ENCODE measurements at regions not wholly inside any gene's neighbourhood (a gene's known extent, or its start where the extent isn't known, plus 50 kb on each side); places are given as distances from the start of the nearest gene placed in this dataset.

DNA sequence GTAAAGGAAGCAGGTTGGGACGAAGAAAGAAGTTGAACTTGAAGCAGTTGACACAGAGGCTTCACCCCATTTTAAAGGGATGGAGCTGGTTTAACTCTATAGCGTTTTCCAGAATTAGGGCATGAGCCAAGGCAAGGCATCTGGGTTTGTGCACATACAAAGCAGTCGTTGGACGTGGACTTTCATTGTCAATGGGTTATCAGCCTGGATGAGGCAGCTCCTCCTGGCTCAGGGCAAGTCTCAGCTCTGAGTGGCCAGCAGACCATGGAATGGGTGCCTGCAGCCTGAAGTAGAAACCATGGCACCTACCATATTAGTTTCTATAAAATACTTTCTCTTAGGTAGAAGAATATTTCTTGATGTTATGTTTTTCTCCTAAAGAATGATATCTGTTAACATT, 163.8 kb upstream of the KCNK2 start:
- Mint-ChIP-seq H3K4me3 (no peak overlapping the region), H3K4me1 (ENCODE audit: low read depth) (peaks cover 48% of the 10 kb centered on the region), H3K9me3 (no peaks in the 10 kb centered on the region), H3K36me3 (ENCODE audit: low read depth) (no peaks in the 10 kb centered on the region), H3K27ac (no peak overlapping the region), H3K27me3 (ENCODE audit: insufficient read depth) (peaks cover 1% of the 10 kb centered on the region; the same call in 1 of the 2 replicates)
- DNase-seq, result no peak
- TF ChIP-seq, protein P1, sequence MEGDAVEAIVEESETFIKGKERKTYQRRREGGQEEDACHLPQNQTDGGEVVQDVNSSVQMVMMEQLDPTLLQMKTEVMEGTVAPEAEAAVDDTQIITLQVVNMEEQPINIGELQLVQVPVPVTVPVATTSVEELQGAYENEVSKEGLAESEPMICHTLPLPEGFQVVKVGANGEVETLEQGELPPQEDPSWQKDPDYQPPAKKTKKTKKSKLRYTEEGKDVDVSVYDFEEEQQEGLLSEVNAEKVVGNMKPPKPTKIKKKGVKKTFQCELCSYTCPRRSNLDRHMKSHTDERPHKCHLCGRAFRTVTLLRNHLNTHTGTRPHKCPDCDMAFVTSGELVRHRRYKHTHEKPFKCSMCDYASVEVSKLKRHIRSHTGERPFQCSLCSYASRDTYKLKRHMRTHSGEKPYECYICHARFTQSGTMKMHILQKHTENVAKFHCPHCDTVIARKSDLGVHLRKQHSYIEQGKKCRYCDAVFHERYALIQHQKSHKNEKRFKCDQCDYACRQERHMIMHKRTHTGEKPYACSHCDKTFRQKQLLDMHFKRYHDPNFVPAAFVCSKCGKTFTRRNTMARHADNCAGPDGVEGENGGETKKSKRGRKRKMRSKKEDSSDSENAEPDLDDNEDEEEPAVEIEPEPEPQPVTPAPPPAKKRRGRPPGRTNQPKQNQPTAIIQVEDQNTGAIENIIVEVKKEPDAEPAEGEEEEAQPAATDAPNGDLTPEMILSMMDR (IDR thresholded peaks at IDR 0.05), result no peak

DNA sequence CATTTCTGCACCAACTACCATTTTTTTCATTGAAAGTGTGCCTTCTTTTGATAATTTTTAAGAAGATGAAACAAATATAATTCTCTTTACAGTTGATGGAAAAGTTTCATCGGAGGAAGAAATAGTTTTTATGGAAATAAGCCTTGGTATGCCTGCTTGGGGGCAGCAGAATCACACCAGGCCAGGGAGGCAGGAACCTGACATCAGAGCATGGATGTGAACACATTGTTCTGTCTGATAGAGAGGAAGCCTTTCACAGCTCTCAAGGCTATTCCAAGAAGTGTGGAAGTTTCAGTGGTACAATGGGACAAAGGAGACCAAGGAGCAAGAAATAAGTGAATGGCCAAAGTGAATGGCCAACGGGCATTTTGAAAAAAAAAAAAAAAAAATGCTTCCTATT, 162.2 kb upstream of the KCNK2 start:
- H3K4me1 Mint-ChIP-seq (ENCODE audit: low read depth), result peaks cover 59% of the 10 kb centered on the region
- no peak overlapping the region for H3K27ac Mint-ChIP-seq
- TF ChIP-seq, protein P1 (IDR thresholded peaks at IDR 0.05), result no peak
- H3K36me3 Mint-ChIP-seq (ENCODE audit: low read depth), result no peaks in the 10 kb centered on the region
- no peak for DNase-seq
- H3K27me3 Mint-ChIP-seq (ENCODE audit: insufficient read depth), result peaks cover 1% of the 10 kb centered on the region; the same call in 1 of the 2 replicates
- H3K9me3 Mint-ChIP-seq, result no peaks in the 10 kb centered on the region
- no peak overlapping the region for H3K4me3 Mint-ChIP-seq

DNA sequence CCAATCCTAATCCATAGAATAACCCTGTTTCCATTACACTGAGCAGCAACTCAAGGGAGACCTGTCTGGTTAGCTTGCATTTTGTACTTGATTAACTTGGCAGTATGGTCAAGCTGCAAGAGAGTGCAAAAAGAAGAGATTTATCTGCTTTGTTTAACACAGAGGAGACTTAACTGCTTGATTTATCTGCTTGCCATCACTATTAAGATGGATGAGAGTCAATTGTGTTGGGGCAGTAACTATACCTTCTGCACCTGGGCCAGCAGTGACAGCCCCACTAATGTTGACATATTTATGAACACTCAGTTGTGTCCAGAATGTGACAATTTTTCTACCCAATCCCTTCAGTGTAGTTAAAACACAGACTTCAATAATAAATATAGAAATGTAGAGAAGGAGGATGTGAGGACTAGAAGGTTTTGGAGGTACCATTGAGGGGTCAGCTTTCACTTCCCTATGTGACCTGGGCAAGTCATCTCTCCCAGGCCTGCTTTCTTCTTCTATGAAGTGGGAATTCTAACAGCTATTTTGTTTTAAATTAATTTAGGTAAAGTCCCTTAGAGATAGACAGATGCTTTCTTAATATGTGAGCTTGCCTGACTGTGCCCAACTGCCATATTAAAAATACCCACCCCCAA, 159.1 kb upstream of the KCNK2 start:
- no peak overlapping the region for H3K4me3 Mint-ChIP-seq
- no peak for DNase-seq
- H3K4me1 Mint-ChIP-seq (ENCODE audit: low read depth), result peaks cover 64% of the 10 kb centered on the region
- no peaks in the 10 kb centered on the region for H3K9me3 Mint-ChIP-seq
- no peak overlapping the region for H3K27ac Mint-ChIP-seq
- H3K27me3 Mint-ChIP-seq (ENCODE audit: insufficient read depth), result no peaks in the 10 kb centered on the region
- TF ChIP-seq, protein P1 (IDR thresholded peaks at IDR 0.05), result no peak
- no peaks in the 10 kb centered on the region for H3K36me3 Mint-ChIP-seq (ENCODE audit: low read depth)

DNA sequence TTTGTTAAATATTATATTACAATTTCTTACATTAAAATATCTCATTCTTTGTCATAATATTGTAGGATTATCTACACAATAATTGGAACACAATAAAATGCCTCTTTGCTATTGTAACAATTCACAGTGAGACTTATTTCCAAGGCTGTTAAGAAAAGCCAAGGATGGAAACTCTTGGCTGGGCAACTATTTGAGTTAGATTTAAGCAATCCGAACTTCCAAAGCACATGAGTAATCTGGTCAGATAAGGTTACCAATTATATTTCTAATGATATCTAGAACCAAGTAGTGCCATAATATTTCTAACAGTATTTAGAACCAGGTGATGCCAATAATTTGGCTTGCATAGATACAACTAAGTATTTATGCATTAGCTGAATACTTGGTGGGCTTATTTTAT, 154.7 kb upstream of the KCNK2 start:
- H3K36me3 Mint-ChIP-seq (ENCODE audit: low read depth), result no peaks in the 10 kb centered on the region; the same call in 1 of the 2 replicates
- TF ChIP-seq, protein P1 (IDR thresholded peaks at IDR 0.05), result no peak
- H3K4me3 Mint-ChIP-seq, result no peak overlapping the region

DNA sequence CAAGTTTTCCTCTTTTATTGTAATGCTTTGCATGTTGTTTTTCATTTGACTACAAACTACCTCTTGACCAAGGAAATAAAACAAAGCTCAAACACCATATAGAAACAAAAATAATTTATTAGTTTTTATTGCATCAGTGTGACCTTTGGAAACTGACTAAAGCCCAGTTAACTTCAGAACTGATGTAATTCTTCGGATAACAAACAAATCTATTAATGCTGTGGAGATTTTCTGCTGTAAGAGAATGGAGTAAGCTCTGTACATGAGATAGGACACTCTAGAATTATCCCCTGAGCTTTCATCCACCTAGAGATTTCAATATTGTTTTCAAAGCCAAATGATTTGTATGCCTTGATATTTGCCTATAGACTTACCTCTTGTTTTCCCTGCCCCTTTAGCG, 154.0 kb upstream of the KCNK2 start:
- DNase-seq, result no peak
- Mint-ChIP-seq H3K27me3 (ENCODE audit: insufficient read depth) (no peaks in the 10 kb centered on the region), H3K27ac (no peak overlapping the region), H3K9me3 (peaks cover 4% of the 10 kb centered on the region; the same call in 1 of the 2 replicates), H3K4me3 (no peak overlapping the region), H3K36me3 (ENCODE audit: low read depth) (no peaks in the 10 kb centered on the region; the same call in 1 of the 2 replicates), H3K4me1 (ENCODE audit: low read depth) (peaks cover 27% of the 10 kb centered on the region; the same call in 1 of the 2 replicates)
- TF ChIP-seq, protein P1 (IDR thresholded peaks at IDR 0.05), result no peak

More for the DNA sequence above, 154.7 kb upstream of the KCNK2 start:
- no peaks in the 10 kb centered on the region for H3K27me3 Mint-ChIP-seq (ENCODE audit: insufficient read depth)
- H3K4me1 Mint-ChIP-seq (ENCODE audit: low read depth), result peaks cover 27% of the 10 kb centered on the region
- H3K9me3 Mint-ChIP-seq, result peaks cover 4% of the 10 kb centered on the region; the same call in 1 of the 2 replicates
- no peak for DNase-seq
- H3K27ac Mint-ChIP-seq, result no peak overlapping the region
